ENCODE measurements at regions not wholly inside any gene's neighbourhood (a gene's known extent, or its start where the extent isn't known, plus 50 kb on each side); places are given as distances from the start of the nearest gene placed in this dataset.

DNA sequence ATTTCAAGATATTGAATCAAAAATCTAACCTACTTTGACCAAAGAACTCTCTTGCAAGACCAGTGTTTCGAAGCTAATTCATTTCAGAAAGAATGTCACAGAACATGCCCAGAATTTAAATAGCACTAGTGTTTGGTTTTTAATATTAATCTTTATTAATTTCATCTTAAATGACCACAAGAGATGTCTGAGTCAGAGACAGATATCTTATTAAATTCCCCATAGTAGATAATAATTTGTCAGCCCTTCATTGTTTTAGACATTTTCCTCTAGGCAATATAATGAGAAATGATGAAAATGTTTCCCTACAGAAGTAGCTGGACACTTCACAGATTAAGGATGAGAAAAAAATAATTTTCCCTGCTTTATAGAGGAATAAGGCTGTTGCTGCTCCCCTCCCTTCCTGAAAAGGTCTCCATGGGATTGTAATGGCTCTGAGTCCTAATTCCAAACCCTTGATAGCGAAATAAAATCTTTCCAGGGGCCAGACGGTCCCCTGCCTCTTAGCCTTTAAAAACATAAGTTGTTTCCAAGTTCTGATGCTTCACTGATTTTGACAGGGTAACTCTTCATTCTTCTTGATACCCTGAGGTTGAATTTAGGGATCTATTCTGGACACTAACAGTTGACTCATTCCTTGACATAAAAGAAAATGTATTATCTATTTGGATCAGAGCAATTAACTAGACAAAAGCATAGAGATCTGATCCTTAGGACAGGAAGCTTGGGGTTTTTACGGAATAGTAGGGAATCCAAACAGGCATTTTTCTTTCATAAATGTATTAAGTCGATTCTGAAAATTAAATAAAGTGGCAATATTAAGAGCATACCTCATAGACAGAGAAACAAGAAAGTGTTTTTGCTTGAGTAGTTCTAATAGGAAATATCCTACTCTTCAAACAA lies 820.8 kb downstream of the BRINP3 start:
- no TSS peak for BruUV-seq (replicated peaks)
- POLR2A ChIA-PET = no interaction called here

DNA sequence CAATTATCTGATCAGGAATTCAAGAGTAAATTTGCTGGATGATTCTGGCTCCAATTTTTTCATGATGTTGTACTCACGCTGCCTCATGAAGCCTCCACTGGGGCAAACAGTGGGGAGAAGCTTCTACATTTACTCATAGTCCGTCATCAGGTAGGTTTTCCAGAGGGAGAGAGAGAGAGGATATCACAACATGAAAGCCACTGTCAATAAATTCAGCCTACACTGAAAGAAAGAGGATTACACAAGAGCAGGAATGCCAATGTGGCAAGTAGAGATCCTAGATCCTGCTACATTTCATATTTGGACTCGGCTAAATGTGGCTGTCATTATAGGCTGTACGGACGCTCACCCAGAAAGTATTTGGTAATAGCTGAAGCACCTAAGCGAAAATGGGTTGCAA lies 819.9 kb downstream of the BRINP3 start:
- Histone ChIP-seq H2AFZ (ENCODE audit: low read length) (no peak overlapping the region), H3K4me1 (ENCODE audit: insufficient read depth, low read length, poor library complexity, severe bottlenecking) (no peaks in the 10 kb centered on the region), H3K4me3 (ENCODE audit: low read depth, low read length, poor library complexity, severe bottlenecking) (no peak overlapping the region), H3K27ac (ENCODE audit: low read depth, low read length, poor library complexity, severe bottlenecking) (no peak overlapping the region), H3K36me3 (ENCODE audit: insufficient read depth, low read length) (no peaks in the 10 kb centered on the region), H4K20me1 (ENCODE audit: insufficient read depth, low read length) (no peaks in the 10 kb centered on the region), H3K9me3 (ENCODE audit: low read length) (no peaks in the 10 kb centered on the region), H3K4me2 (ENCODE audit: low read length) (no peak overlapping the region), H3K9me2 (ENCODE audit: insufficient read depth, low read length) (no peaks in the 10 kb centered on the region), H3K79me2 (ENCODE audit: insufficient read depth, low read depth, low read length) (no peaks in the 10 kb centered on the region)
- no TSS peak for BruUV-seq (replicated peaks)
- intact Hi-C loops (cut with micrococcal nuclease; ENCODE audit: unreplicated experiment) = no loop called here
- no peak for TF ChIP-seq EZH2phosphoT487 (IDR thresholded peaks at IDR 0.05; ENCODE audit: borderline replicate concordance, low read depth, low read length)
- TF ChIP-seq, protein P1, sequence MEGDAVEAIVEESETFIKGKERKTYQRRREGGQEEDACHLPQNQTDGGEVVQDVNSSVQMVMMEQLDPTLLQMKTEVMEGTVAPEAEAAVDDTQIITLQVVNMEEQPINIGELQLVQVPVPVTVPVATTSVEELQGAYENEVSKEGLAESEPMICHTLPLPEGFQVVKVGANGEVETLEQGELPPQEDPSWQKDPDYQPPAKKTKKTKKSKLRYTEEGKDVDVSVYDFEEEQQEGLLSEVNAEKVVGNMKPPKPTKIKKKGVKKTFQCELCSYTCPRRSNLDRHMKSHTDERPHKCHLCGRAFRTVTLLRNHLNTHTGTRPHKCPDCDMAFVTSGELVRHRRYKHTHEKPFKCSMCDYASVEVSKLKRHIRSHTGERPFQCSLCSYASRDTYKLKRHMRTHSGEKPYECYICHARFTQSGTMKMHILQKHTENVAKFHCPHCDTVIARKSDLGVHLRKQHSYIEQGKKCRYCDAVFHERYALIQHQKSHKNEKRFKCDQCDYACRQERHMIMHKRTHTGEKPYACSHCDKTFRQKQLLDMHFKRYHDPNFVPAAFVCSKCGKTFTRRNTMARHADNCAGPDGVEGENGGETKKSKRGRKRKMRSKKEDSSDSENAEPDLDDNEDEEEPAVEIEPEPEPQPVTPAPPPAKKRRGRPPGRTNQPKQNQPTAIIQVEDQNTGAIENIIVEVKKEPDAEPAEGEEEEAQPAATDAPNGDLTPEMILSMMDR (conservative IDR thresholded peaks at IDR 0.05; ENCODE audit: low read length) = no peak
- ChIA-PET POLR2A (no interaction called here), CTCF (ENCODE audit: unreplicated experiment) (no interaction called here)
- no peak for DNase-seq (ENCODE audit: low spot score)

More for the DNA sequence above, 820.8 kb downstream of the BRINP3 start:
- Histone ChIP-seq H3K79me2 (ENCODE audit: insufficient read depth, low read depth, low read length) (no peaks in the 10 kb centered on the region), H3K27ac (ENCODE audit: low read depth, low read length, poor library complexity, severe bottlenecking) (no peak overlapping the region), H3K4me2 (ENCODE audit: low read length) (no peak overlapping the region), H3K9me3 (ENCODE audit: low read length) (no peaks in the 10 kb centered on the region), H3K4me3 (ENCODE audit: low read depth, low read length, poor library complexity, severe bottlenecking) (no peak overlapping the region), H3K9me2 (ENCODE audit: insufficient read depth, low read length) (no peaks in the 10 kb centered on the region), H4K20me1 (ENCODE audit: insufficient read depth, low read length) (no peaks in the 10 kb centered on the region), H3K36me3 (ENCODE audit: insufficient read depth, low read length) (no peaks in the 10 kb centered on the region), H2AFZ (ENCODE audit: low read length) (no peak overlapping the region), H3K4me1 (ENCODE audit: insufficient read depth, low read length, poor library complexity, severe bottlenecking) (no peaks in the 10 kb centered on the region)
- TF ChIP-seq, protein P1 (conservative IDR thresholded peaks at IDR 0.05; ENCODE audit: low read length) = no peak
- no peak for TF ChIP-seq EZH2phosphoT487 (IDR thresholded peaks at IDR 0.05; ENCODE audit: borderline replicate concordance, low read depth, low read length)
- no peak for DNase-seq (ENCODE audit: low spot score)
- CTCF ChIA-PET (ENCODE audit: unreplicated experiment) = no interaction called here
- intact Hi-C loops (cut with micrococcal nuclease; ENCODE audit: unreplicated experiment) = no loop called here

DNA sequence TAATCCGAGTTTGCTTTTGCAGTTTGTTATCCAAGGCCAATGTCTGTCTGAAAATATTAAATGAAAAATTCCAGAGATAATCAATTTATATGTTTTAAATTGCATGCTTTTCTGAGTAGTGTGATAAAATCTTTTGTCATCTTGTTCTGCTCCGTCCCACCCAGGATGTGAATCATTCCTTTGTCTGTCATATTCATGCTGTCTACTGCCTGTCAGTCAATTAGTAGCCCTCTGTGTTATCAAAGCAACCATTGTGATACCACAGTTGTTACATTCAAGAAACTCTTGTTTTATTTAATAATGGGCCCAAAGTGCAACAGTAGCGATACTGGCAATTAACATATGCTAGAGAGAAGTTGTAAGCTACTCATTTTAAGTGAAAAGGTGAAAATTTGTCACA lies 819.3 kb downstream of the BRINP3 start:
- H3K9me3 ChIP-seq (ENCODE audit: low read length) = no peaks in the 10 kb centered on the region
- no peaks in the 10 kb centered on the region for H3K36me3 ChIP-seq (ENCODE audit: insufficient read depth, low read length)
- ChIA-PET CTCF (ENCODE audit: unreplicated experiment) (no interaction called here), POLR2A (no interaction called here)
- BruUV-seq (replicated peaks) = no TSS peak
- H3K79me2 ChIP-seq (ENCODE audit: insufficient read depth, low read depth, low read length) = no peaks in the 10 kb centered on the region
- no peaks in the 10 kb centered on the region for H3K9me2 ChIP-seq (ENCODE audit: insufficient read depth, low read length)
- no peaks in the 10 kb centered on the region for H3K4me1 ChIP-seq (ENCODE audit: insufficient read depth, low read length, poor library complexity, severe bottlenecking)
- DNase-seq (ENCODE audit: low spot score) = no peak
- no peak overlapping the region for H3K27ac ChIP-seq (ENCODE audit: low read depth, low read length, poor library complexity, severe bottlenecking)
- H4K20me1 ChIP-seq (ENCODE audit: insufficient read depth, low read length) = no peaks in the 10 kb centered on the region
- H3K4me2 ChIP-seq (ENCODE audit: low read length) = no peak overlapping the region
- H2AFZ ChIP-seq (ENCODE audit: low read length) = no peak overlapping the region
- TF ChIP-seq, protein P1 (conservative IDR thresholded peaks at IDR 0.05; ENCODE audit: low read length) = no peak
- TF ChIP-seq EZH2phosphoT487 (IDR thresholded peaks at IDR 0.05; ENCODE audit: borderline replicate concordance, low read depth, low read length) = no peak
- intact Hi-C loops (cut with micrococcal nuclease; ENCODE audit: unreplicated experiment) = no loop called here
- no peak overlapping the region for H3K4me3 ChIP-seq (ENCODE audit: low read depth, low read length, poor library complexity, severe bottlenecking)

Data from OCI-LY7 (cell line).